Esophagus muscularis mucosa (tissue), 4 donors: ENCODE measurements at regions not wholly inside any gene's neighbourhood (a gene's known extent, or its start where the extent isn't known, plus 50 kb on each side); places are given as distances from the start of the nearest gene placed in this dataset.

Source experiments
- EP300 ChIP-seq: sonication (generic); formaldehyde crosslinking; IDR thresholded peaks from one replicate; pipeline ENCODE4 v1.6.1; 2017; ENCODE audit warnings: antibody characterized with exemption
- POLR2A ChIP-seq: fragments of 450-650 bp; IDR thresholded peaks from one replicate; pipeline ENCODE4 v1.6.1; 2017; ENCODE audit warnings: antibody characterized with exemption, moderate library complexity, mild to moderate bottlenecking, low read depth
- TF ChIP-seq, protein P1 (sequence below), 3 experiments: fragments of 200-600 bp in 2 of 3; fragments of 450-650 bp in 1 of 3; sonication (generic) in 2 of 3; IDR thresholded peaks; one replicate each; pipeline ENCODE4 v1.5.1; 2017 to 2019; ENCODE audit warnings: antibody characterized with exemption in 3 of 3, mild to moderate bottlenecking in 2 of 3, moderate library complexity in 1 of 3

DNA sequence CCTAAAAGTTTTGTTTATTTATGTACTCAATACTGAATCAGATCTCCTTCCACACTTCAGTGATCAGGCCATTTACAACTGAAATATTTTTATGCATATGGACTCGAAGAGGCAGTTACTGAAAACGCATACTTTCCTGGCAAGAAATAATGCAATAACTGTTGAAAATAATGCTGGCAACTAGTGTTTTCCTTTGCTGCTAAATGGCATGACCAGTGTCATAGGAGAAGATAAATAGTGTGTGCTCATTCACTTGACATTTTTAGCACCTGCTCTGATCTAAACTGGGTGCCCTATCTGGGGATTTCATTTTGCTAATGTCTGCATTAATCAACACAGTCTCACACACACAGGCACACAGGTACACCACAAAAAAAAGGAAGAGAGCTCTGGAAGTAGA lies 695.2 kb downstream of the TUSC7 start:
- TF ChIP-seq EP300 (no peak), POLR2A (no peak)
- TF ChIP-seq, protein P1, sequence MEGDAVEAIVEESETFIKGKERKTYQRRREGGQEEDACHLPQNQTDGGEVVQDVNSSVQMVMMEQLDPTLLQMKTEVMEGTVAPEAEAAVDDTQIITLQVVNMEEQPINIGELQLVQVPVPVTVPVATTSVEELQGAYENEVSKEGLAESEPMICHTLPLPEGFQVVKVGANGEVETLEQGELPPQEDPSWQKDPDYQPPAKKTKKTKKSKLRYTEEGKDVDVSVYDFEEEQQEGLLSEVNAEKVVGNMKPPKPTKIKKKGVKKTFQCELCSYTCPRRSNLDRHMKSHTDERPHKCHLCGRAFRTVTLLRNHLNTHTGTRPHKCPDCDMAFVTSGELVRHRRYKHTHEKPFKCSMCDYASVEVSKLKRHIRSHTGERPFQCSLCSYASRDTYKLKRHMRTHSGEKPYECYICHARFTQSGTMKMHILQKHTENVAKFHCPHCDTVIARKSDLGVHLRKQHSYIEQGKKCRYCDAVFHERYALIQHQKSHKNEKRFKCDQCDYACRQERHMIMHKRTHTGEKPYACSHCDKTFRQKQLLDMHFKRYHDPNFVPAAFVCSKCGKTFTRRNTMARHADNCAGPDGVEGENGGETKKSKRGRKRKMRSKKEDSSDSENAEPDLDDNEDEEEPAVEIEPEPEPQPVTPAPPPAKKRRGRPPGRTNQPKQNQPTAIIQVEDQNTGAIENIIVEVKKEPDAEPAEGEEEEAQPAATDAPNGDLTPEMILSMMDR (IDR thresholded peaks at IDR 0.05) = no peak
